WTC11 (cell line): ENCODE measurements at regions not wholly inside any gene's neighbourhood (a gene's known extent, or its start where the extent isn't known, plus 50 kb on each side); places are given as distances from the start of the nearest gene placed in this dataset.
A peak's percentile ranks its signal among the peaks of the same experiment; 100 is the strongest.

Experiments
- ATAC-seq: fragments of 200-7000 bp; cut with Tn5 transposase; 2 replicates; pipeline ENCODE4 v1.10.0; 2021; ENCODE audit warnings: mild to moderate bottlenecking, moderate library complexity
- CTCF ChIA-PET: fragments of 300-600 bp; sonication (Branson Sonifier 250); formaldehyde crosslinking; loops from one replicate; lab custom pipeline; 2021; ENCODE audit warnings: antibody characterized with exemption; lab: Charles Lee
- POLR2A ChIA-PET: fragments of 350-600 bp; sonication (Branson Sonifier 250); formaldehyde crosslinking; loops from one replicate; lab custom pipeline; 2021; ENCODE audit warnings: antibody characterized with exemption; lab: Charles Lee
- DNase-seq: peaks from one replicate; pipeline ENCODE4 v3.0.0; 2021; ENCODE audit warnings: low spot score
- H3K27ac Mint-ChIP-seq: 2 replicates; pipeline ENCODE4 v1.8.0; 2021; ENCODE audit warnings: mixed read lengths
- H3K27me3 Mint-ChIP-seq: 2 replicates; pipeline ENCODE4 v1.8.0; 2021; ENCODE audit warnings: low read depth, mild to moderate bottlenecking, moderate library complexity, mixed read lengths
- H3K36me3 Mint-ChIP-seq: 2 replicates; pipeline ENCODE4 v1.8.0; 2021; ENCODE audit warnings: mixed read lengths
- H3K4me1 Mint-ChIP-seq: 2 replicates; pipeline ENCODE4 v1.8.0; 2022; ENCODE audit warnings: mixed read lengths
- H3K4me3 Mint-ChIP-seq: 2 replicates; pipeline ENCODE4 v1.8.0; 2021; ENCODE audit warnings: mild to moderate bottlenecking, moderate library complexity, mixed read lengths
- H3K9me3 Mint-ChIP-seq: 2 replicates; pipeline ENCODE4 v1.8.0; 2021; ENCODE audit warnings: mixed read lengths
- CTCF ChIP-seq: fragments of 200-600 bp; IDR thresholded peaks from 2 replicates; pipeline ENCODE4 v1.8.0; 2022; ENCODE audit warnings: antibody characterized with exemption
- ELF4 ChIP-seq: sonication (generic); formaldehyde crosslinking; IDR thresholded peaks from 2 replicates; pipeline ENCODE4 v1.8.1; 2022; ENCODE audit warnings: low read depth, mild to moderate bottlenecking, moderate library complexity, missing genetic modification reagents
- EMX1 ChIP-seq: fragments of 250-450 bp; sonication (Bioruptor Pico); IDR thresholded peaks from 2 replicates; pipeline ENCODE4 v1.8.0; 2021; ENCODE audit warnings: mild to moderate bottlenecking
- FOXP1 ChIP-seq: sonication (generic); formaldehyde crosslinking; IDR thresholded peaks from 2 replicates; pipeline ENCODE4 v1.8.0; 2022; ENCODE audit warnings: missing genetic modification reagents, mild to moderate bottlenecking, moderate library complexity, borderline replicate concordance
- JAZF1 ChIP-seq: fragments of 250-450 bp; sonication (Bioruptor Pico); IDR thresholded peaks from 2 replicates; pipeline ENCODE4 v1.9.0; 2021; ENCODE audit warnings: moderate library complexity, mild to moderate bottlenecking, inconsistent platforms
- NFATC4 ChIP-seq: fragments of 250-450 bp; sonication (Bioruptor Pico); IDR thresholded peaks from 2 replicates; pipeline ENCODE4 v1.9.0; 2021; ENCODE audit warnings: mild to moderate bottlenecking
- NFE2L1 ChIP-seq: sonication (generic); formaldehyde crosslinking; IDR thresholded peaks from 2 replicates; pipeline ENCODE4 v1.8.1; 2023; ENCODE audit warnings: missing genetic modification reagents
- OVOL2 ChIP-seq: fragments of 250-450 bp; sonication (Bioruptor Pico); IDR thresholded peaks from 2 replicates; pipeline ENCODE4 v1.9.0; 2021; ENCODE audit warnings: mild to moderate bottlenecking, borderline replicate concordance
- RORB ChIP-seq: fragments of 250-450 bp; sonication (Bioruptor Pico); IDR thresholded peaks from 2 replicates; pipeline ENCODE4 v1.9.0; 2021; ENCODE audit warnings: mild to moderate bottlenecking
- TEAD4 ChIP-seq: sonication (generic); formaldehyde crosslinking; IDR thresholded peaks from 2 replicates; pipeline ENCODE4 v1.8.0; 2022; ENCODE audit warnings: mild to moderate bottlenecking, missing genetic modification reagents
- ZBTB21 ChIP-seq: sonication (generic); formaldehyde crosslinking; IDR thresholded peaks from 2 replicates; pipeline ENCODE4 v1.8.1; 2023; ENCODE audit warnings: mild to moderate bottlenecking, missing genetic modification reagents, borderline replicate concordance
- ZNF263 ChIP-seq: sonication (generic); formaldehyde crosslinking; IDR thresholded peaks from 2 replicates; pipeline ENCODE4 v1.8.1; 2022; ENCODE audit warnings: low read depth, mild to moderate bottlenecking, moderate library complexity, missing genetic modification reagents
- ZNF317 ChIP-seq: sonication (generic); formaldehyde crosslinking; IDR thresholded peaks from 2 replicates; pipeline ENCODE4 v1.8.1; 2023; ENCODE audit warnings: low read depth, mild to moderate bottlenecking, moderate library complexity, missing genetic modification reagents, borderline replicate concordance
- ZNF416 ChIP-seq: fragments of 250-450 bp; sonication (Bioruptor Pico); IDR thresholded peaks from 2 replicates; pipeline ENCODE4 v1.9.0; 2021; ENCODE audit warnings: mild to moderate bottlenecking, inconsistent platforms
- ZNF423 ChIP-seq: fragments of 250-450 bp; sonication (Bioruptor Pico); IDR thresholded peaks from 2 replicates; pipeline ENCODE4 v2.1.2; 2022; ENCODE audit warnings: mild to moderate bottlenecking, moderate library complexity
- TF ChIP-seq, protein P1 (sequence below): sonication (generic); formaldehyde crosslinking; conservative IDR thresholded peaks from 2 replicates; pipeline ENCODE4 v1.8.1; 2023; ENCODE audit warnings: mild to moderate bottlenecking, low read depth, missing genetic modification reagents, moderate library complexity
- TF ChIP-seq, protein P2 (sequence below): sonication (generic); formaldehyde crosslinking; conservative IDR thresholded peaks from 2 replicates; pipeline ENCODE4 v1.8.1; 2022; ENCODE audit warnings: mild to moderate bottlenecking, missing genetic modification reagents
- TF ChIP-seq, protein P3 (sequence below): sonication (generic); formaldehyde crosslinking; IDR thresholded peaks from 2 replicates; pipeline ENCODE4 v1.8.1; 2023; ENCODE audit warnings: mild to moderate bottlenecking, missing genetic modification reagents
- TF ChIP-seq, protein P4 (sequence below): fragments of 250-450 bp; sonication (Bioruptor Pico); conservative IDR thresholded peaks from 2 replicates; pipeline ENCODE4 v1.9.0; 2021; ENCODE audit warnings: mild to moderate bottlenecking
- TF ChIP-seq, protein P5 (sequence below): sonication (generic); formaldehyde crosslinking; IDR thresholded peaks from 2 replicates; pipeline ENCODE4 v1.8.1; 2023; ENCODE audit warnings: mild to moderate bottlenecking, missing genetic modification reagents, borderline replicate concordance

- DNase-seq (no peak), ATAC-seq (peak; percentile 52)
- ChIA-PET CTCF (interaction anchor here (1.0 to 4.1 kb wide), 8 partner anchors 7 to 235 kb away, joined by 3 to 17 read pairs (median 4); no protein-coding TSS in a partner anchor), POLR2A (no interaction called here)
- no peak overlapping the region for H3K4me3 Mint-ChIP-seq
- no peak overlapping the region for H3K27ac Mint-ChIP-seq
- H3K36me3 Mint-ChIP-seq = peaks cover 24% of the 10 kb centered on the region
- H3K27me3 Mint-ChIP-seq = peaks cover 12% of the 10 kb centered on the region
- H3K9me3 Mint-ChIP-seq = peaks cover 43% of the 10 kb centered on the region
- no peaks in the 10 kb centered on the region; the same call in none of the 2 replicates for H3K4me1 Mint-ChIP-seq
- TF ChIP-seq, protein P1, sequence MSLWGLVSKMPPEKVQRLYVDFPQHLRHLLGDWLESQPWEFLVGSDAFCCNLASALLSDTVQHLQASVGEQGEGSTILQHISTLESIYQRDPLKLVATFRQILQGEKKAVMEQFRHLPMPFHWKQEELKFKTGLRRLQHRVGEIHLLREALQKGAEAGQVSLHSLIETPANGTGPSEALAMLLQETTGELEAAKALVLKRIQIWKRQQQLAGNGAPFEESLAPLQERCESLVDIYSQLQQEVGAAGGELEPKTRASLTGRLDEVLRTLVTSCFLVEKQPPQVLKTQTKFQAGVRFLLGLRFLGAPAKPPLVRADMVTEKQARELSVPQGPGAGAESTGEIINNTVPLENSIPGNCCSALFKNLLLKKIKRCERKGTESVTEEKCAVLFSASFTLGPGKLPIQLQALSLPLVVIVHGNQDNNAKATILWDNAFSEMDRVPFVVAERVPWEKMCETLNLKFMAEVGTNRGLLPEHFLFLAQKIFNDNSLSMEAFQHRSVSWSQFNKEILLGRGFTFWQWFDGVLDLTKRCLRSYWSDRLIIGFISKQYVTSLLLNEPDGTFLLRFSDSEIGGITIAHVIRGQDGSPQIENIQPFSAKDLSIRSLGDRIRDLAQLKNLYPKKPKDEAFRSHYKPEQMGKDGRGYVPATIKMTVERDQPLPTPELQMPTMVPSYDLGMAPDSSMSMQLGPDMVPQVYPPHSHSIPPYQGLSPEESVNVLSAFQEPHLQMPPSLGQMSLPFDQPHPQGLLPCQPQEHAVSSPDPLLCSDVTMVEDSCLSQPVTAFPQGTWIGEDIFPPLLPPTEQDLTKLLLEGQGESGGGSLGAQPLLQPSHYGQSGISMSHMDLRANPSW (CRISPR knock-in tag) = no peak
- TF ChIP-seq EMX1 (no peak), OVOL2 (CRISPR knock-in tag) (no peak)
- TF ChIP-seq, all 79 proteins: peak for 0
Observed at GRCh38 chr21:41580758-41581554, 73.0 kb upstream of the TMPRSS2 start.

DNA sequence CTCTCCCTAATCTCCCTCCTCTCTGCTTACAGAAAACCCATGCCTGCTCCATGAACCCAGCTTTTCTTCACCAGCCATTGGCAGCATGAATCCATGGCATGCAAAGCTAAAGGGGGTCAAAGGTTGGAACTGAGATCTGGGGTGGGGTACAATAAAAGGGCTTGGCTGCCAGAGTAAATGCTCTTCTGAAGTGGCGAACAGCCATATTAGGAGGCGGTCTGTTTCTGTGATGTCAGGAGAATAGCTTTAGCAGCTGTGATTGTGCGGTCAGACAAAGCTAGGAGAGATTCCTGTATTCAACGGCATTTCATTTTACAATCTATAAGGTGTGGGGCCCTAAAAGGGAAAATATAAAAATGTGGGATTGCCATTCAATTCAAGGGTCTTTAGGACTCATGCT lies 71.7 kb upstream of the TMPRSS2 start:
- ATAC-seq = no peak
- H3K4me1 Mint-ChIP-seq = no peaks in the 10 kb centered on the region; the same call in none of the 2 replicates
- H3K36me3 Mint-ChIP-seq = peaks cover 28% of the 10 kb centered on the region
- peaks cover 50% of the 10 kb centered on the region for H3K9me3 Mint-ChIP-seq
- ChIA-PET CTCF (interaction anchor here (1.0 to 2.6 kb wide), 7 partner anchors 9 to 296 kb away, joined by 3 to 8 read pairs (median 3); no protein-coding TSS in a partner anchor), POLR2A (no interaction called here)
- TF ChIP-seq NFE2L1 (CRISPR knock-in tag) (no peak), ZNF317 (CRISPR knock-in tag) (no peak), RORB (CRISPR knock-in tag) (no peak), ZNF423 (CRISPR knock-in tag) (no peak), ZNF263 (no peak), FOXP1 (no peak), JAZF1 (no peak), NFATC4 (no peak), CTCF (no peak), ELF4 (CRISPR knock-in tag) (no peak), ZBTB21 (CRISPR knock-in tag) (no peak), ZNF416 (no peak), TEAD4 (CRISPR knock-in tag) (no peak)
- TF ChIP-seq, protein P2, sequence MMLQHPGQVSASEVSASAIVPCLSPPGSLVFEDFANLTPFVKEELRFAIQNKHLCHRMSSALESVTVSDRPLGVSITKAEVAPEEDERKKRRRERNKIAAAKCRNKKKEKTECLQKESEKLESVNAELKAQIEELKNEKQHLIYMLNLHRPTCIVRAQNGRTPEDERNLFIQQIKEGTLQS (CRISPR knock-in tag) = no peak
- TF ChIP-seq, protein P3, sequence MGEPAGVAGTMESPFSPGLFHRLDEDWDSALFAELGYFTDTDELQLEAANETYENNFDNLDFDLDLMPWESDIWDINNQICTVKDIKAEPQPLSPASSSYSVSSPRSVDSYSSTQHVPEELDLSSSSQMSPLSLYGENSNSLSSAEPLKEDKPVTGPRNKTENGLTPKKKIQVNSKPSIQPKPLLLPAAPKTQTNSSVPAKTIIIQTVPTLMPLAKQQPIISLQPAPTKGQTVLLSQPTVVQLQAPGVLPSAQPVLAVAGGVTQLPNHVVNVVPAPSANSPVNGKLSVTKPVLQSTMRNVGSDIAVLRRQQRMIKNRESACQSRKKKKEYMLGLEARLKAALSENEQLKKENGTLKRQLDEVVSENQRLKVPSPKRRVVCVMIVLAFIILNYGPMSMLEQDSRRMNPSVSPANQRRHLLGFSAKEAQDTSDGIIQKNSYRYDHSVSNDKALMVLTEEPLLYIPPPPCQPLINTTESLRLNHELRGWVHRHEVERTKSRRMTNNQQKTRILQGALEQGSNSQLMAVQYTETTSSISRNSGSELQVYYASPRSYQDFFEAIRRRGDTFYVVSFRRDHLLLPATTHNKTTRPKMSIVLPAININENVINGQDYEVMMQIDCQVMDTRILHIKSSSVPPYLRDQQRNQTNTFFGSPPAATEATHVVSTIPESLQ (CRISPR knock-in tag) = no peak
- TF ChIP-seq, protein P4, sequence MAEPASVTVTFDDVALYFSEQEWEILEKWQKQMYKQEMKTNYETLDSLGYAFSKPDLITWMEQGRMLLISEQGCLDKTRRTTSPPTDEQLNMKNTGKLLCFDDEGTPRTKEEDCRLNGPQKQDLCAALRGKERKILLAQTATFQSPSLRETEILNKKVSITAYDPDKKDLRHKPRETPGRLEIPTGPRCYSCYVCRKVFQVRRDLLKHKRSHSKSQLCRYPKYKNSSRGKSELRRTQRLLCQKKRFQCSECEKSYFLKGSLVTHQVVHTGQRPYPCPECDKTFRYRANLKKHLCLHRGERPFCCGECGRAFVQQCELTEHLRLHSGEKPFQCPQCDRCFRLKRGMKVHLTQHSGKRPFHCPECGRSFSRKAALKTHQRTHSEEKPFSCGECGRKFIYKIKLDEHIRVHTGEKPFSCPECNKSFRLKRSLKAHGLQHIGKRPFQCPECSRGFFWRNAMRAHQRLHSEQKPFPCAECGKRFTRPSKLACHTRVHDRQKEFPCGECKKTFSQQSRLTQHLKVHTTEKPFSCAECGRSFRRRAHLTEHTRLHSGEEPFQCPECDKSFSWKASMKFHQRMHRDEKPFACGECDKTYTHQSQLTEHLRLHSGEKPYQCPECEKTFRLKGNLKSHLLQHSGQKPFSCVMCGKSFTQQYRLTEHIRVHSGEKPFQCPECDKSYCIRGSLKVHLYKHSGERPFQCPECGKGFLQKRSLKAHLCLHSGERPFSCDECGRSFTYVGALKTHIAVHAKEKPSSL (CRISPR knock-in tag) = no peak
- TF ChIP-seq, protein P5, sequence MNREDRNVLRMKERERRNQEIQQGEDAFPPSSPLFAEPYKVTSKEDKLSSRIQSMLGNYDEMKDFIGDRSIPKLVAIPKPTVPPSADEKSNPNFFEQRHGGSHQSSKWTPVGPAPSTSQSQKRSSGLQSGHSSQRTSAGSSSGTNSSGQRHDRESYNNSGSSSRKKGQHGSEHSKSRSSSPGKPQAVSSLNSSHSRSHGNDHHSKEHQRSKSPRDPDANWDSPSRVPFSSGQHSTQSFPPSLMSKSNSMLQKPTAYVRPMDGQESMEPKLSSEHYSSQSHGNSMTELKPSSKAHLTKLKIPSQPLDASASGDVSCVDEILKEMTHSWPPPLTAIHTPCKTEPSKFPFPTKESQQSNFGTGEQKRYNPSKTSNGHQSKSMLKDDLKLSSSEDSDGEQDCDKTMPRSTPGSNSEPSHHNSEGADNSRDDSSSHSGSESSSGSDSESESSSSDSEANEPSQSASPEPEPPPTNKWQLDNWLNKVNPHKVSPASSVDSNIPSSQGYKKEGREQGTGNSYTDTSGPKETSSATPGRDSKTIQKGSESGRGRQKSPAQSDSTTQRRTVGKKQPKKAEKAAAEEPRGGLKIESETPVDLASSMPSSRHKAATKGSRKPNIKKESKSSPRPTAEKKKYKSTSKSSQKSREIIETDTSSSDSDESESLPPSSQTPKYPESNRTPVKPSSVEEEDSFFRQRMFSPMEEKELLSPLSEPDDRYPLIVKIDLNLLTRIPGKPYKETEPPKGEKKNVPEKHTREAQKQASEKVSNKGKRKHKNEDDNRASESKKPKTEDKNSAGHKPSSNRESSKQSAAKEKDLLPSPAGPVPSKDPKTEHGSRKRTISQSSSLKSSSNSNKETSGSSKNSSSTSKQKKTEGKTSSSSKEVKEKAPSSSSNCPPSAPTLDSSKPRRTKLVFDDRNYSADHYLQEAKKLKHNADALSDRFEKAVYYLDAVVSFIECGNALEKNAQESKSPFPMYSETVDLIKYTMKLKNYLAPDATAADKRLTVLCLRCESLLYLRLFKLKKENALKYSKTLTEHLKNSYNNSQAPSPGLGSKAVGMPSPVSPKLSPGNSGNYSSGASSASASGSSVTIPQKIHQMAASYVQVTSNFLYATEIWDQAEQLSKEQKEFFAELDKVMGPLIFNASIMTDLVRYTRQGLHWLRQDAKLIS = no peak
- no peak overlapping the region for H3K27ac Mint-ChIP-seq
- H3K4me3 Mint-ChIP-seq = no peak overlapping the region
- no peak for DNase-seq
- H3K27me3 Mint-ChIP-seq = peaks cover 12% of the 10 kb centered on the region
